ENCODE measurements at regions not wholly inside any gene's neighbourhood (a gene's known extent, or its start where the extent isn't known, plus 50 kb on each side); places are given as distances from the start of the nearest gene placed in this dataset.

- TF ChIP-seq CTCF (IDR thresholded peaks at IDR 0.05; ENCODE audit: borderline replicate concordance, extremely low read depth, low read length, poor library complexity, severe bottlenecking) (no peak), EZH2 (IDR thresholded peaks at IDR 0.05; ENCODE audit: borderline replicate concordance, low read depth, low read length, severe bottlenecking) (no peak)
Measured at GRCh38 chr4:181967401-181967800, 275.8 kb upstream of the TENM3 start.
